Peyer's patch (tissue), 4 donors: ENCODE measurements at regions not wholly inside any gene's neighbourhood (a gene's known extent, or its start where the extent isn't known, plus 50 kb on each side); places are given as distances from the start of the nearest gene placed in this dataset.

Experiments
- CTCF ChIP-seq, 6 experiments: fragments of 450-650 bp in 4 of 6; fragments of 200-600 bp in 2 of 6; sonication (generic) in 1 of 6; IDR thresholded peaks; one replicate each; pipeline ENCODE4 v1.5.1; 2017 to 2019; ENCODE audit warnings: antibody characterized with exemption in 6 of 6, mild to moderate bottlenecking in 3 of 6, moderate library complexity in 1 of 6
- POLR2A ChIP-seq, 2 donors: fragments of 450-650 bp; IDR thresholded peaks; one replicate each; pipeline ENCODE4 v1.5.1; 2017; ENCODE audit warnings: antibody characterized with exemption in 2 of 2, mild to moderate bottlenecking in 2 of 2, moderate library complexity in 2 of 2

GRCh38 chr20:43383026-43383795, 74.5 kb upstream of the SRSF6 start:
- TF ChIP-seq CTCF (IDR thresholded peaks at IDR 0.05) (no peak), POLR2A (IDR thresholded peaks at IDR 0.05) (no peak)
